K562 (cell line): ENCODE measurements at regions not wholly inside any gene's neighbourhood (a gene's known extent, or its start where the extent isn't known, plus 50 kb on each side); places are given as distances from the start of the nearest gene placed in this dataset.

Experiments
- ATAC-seq: fragments of 200-7000 bp; cut with Tn5 transposase; 3 replicates; pipeline ENCODE4 v1.9.1; 2020; ENCODE audit warnings: moderate library complexity
- BruUV-seq: library from RNA; stranded (reverse); fragments of 400-500 nt; replicated peaks from 2 replicates; lab custom pipeline; 2021; lab: Mats Ljungman, UMichigan
- CTCF ChIA-PET: fragments of 300-600 bp; formaldehyde crosslinking; extraction: SDS; loops from one replicate; lab custom pipeline; 2021; ENCODE audit warnings: low intra/inter-chr PET ratio; lab: Yijun Ruan, JAX
- POLR2A ChIA-PET: fragments of 300-600, 350-650 bp; sonication (Branson Sonifier 250); formaldehyde crosslinking; extraction: SDS; loops from one replicate; lab custom pipeline; 2021; ENCODE audit warnings: antibody characterized with exemption, inconsistent platforms; lab: Yijun Ruan, JAX
- DNase-seq, 4 experiments: peaks; one replicate each; pipeline versions ENCODE4 v3.0.0 to v3.0.0-alpha.2; 2011 to 2018; ENCODE audit warnings: low spot score in 3 of 4, mixed read lengths in 3 of 4; ENCODE audit errors: extremely low read depth in 1 of 4
- FAIRE-seq: peaks from 2 replicates; lab custom pipeline; 2011; peaks lifted over from hg19 to GRCh38; lab: Jason Lieb, UNC
- H2AFZ ChIP-seq: 2 replicates; pipeline ENCODE4 v1.6.0; 2011; ENCODE audit warnings: low read depth, low read length, control low read depth, inconsistent platforms
- H3K27ac ChIP-seq: fragments of 200-600 bp; 3 replicates; pipeline ENCODE4 v1.8.0; 2011; ENCODE audit warnings: low read depth, mild to moderate bottlenecking, control low read depth, inconsistent platforms, low read length, moderate library complexity, mixed read lengths; ENCODE audit errors: extremely low read depth
- H3K27me3 ChIP-seq, 2 experiments: fragments of 300-600 bp in 1 of 2; 2 replicates in 1 of 2; 3 replicates in 1 of 2; pipeline versions ENCODE4 v1.6.0 to v1.8.0; 2011; ENCODE audit warnings: inconsistent platforms in 2 of 2, low read length in 2 of 2, mild to moderate bottlenecking in 1 of 2, mixed read lengths in 1 of 2, moderate library complexity in 1 of 2; ENCODE audit not compliant: control insufficient read depth in 2 of 2, insufficient read depth in 2 of 2
- H3K36me3 ChIP-seq: fragments of 300-600 bp; 3 replicates; pipeline ENCODE4 v1.8.0; 2011; ENCODE audit warnings: mild to moderate bottlenecking, low read length, inconsistent platforms; ENCODE audit not compliant: control insufficient read depth, insufficient read depth
- H3K4me1 ChIP-seq, 2 experiments: fragments of 200-600 bp in 1 of 2; replicated peaks in 1 of 2; 2 replicates in 1 of 2; 3 replicates in 1 of 2; pipeline versions ENCODE4 v1.5.1 to v1.8.0; 2011; ENCODE audit warnings: inconsistent platforms in 2 of 2, low read length in 2 of 2, mild to moderate bottlenecking in 1 of 2, mixed read lengths in 1 of 2, moderate library complexity in 1 of 2; ENCODE audit not compliant: control insufficient read depth in 2 of 2, insufficient read depth in 2 of 2
- H3K4me2 ChIP-seq: 2 replicates; pipeline ENCODE4 v1.6.1; 2011; ENCODE audit warnings: low read length, control low read depth, inconsistent platforms, mixed read lengths; ENCODE audit not compliant: insufficient read depth
- H3K4me3 ChIP-seq: fragments of 200-600 bp; sonication (generic), shearing (Covaris generic); 2 replicates; pipeline ENCODE4 v1.5.1; 2016; ENCODE audit warnings: control low read depth, inconsistent platforms
- H3K79me2 ChIP-seq: fragments of 200-600 bp; 3 replicates; pipeline ENCODE4 v1.8.0; 2011; ENCODE audit warnings: low read length, inconsistent platforms; ENCODE audit not compliant: control insufficient read depth, insufficient read depth
- H3K9ac ChIP-seq, 2 experiments: 2 replicates each; pipeline versions ENCODE4 v1.6.0 to v1.6.1; 2011; ENCODE audit warnings: low read depth in 2 of 2, low read length in 2 of 2, control low read depth in 1 of 2, inconsistent platforms in 1 of 2, mild to moderate bottlenecking in 1 of 2, mixed read lengths in 1 of 2; ENCODE audit not compliant: insufficient read depth in 1 of 2
- H3K9me1 ChIP-seq: one replicate; pipeline ENCODE4 v1.6.0; 2011; ENCODE audit warnings: inconsistent platforms, mild to moderate bottlenecking, low read length, moderate library complexity; ENCODE audit not compliant: control insufficient read depth, insufficient read depth
- H3K9me3 ChIP-seq: replicated peaks from 2 replicates; pipeline ENCODE4 v1.5.1; 2011; ENCODE audit warnings: low read depth, low read length, inconsistent platforms; ENCODE audit not compliant: control insufficient read depth, insufficient read depth
- H4K20me1 ChIP-seq: replicated peaks from 2 replicates; pipeline ENCODE4 v1.6.1; 2011; ENCODE audit warnings: low read length, inconsistent platforms, mixed read lengths; ENCODE audit not compliant: control insufficient read depth, insufficient read depth
- CREB5 ChIP-seq: fragments of 250-450 bp; sonication (Bioruptor Pico); IDR thresholded peaks from 2 replicates; pipeline ENCODE4 v1.5.0; 2020; ENCODE audit warnings: mild to moderate bottlenecking
- MBD2 ChIP-seq: sonication (generic); IDR thresholded peaks from 2 replicates; pipeline ENCODE4 v1.6.1; 2016; ENCODE audit warnings: low read depth, borderline replicate concordance
- RNF219 ChIP-seq: fragments of 250-450 bp; sonication (Bioruptor Pico); IDR thresholded peaks from 2 replicates; pipeline ENCODE4 v1.5.0; 2022; ENCODE audit warnings: mild to moderate bottlenecking
- ZBTB12 ChIP-seq: fragments of 250-450 bp; sonication (Bioruptor Pico); IDR thresholded peaks from 2 replicates; pipeline ENCODE4 v1.4.0; 2020
- ZNF707 ChIP-seq: fragments of 250-450 bp; sonication (Bioruptor Pico); conservative IDR thresholded peaks from 2 replicates; pipeline ENCODE4 v1.8.0; 2022; ENCODE audit warnings: inconsistent platforms, mild to moderate bottlenecking, moderate library complexity
- WGBS: fragments of 100-300 bp; shearing (Covaris generic); methylation state at CpG from one replicate; pipeline ENCODE4 v1.1.6; 2016; ENCODE audit warnings: low coverage, mixed read lengths; ENCODE audit not compliant: insufficient coverage; ENCODE audit errors: missing lambda C conversion rate; 5-methylcytosine and 5-hydroxymethylcytosine counted together
- in situ Hi-C: fragments of 300-500 bp; cut with MboI; formaldehyde crosslinking; loops from 4 replicates; pipeline ENCODE4 v1.15.0; 2018; ENCODE audit warnings: inconsistent platforms, mixed read lengths
- intact Hi-C: fragments of 100-400 bp; cut with micrococcal nuclease; formaldehyde crosslinking; loops from 2 replicates; pipeline ENCODE4 v1.14.2; 2022

- ATAC-seq = no peak
- POLR2A ChIA-PET = no interaction called here
- H3K4me1 ChIP-seq = no peaks in the 10 kb centered on the region
Measured at GRCh38 chr18:28267878-28268625, 91.1 kb upstream of the CDH2 start.

More at GRCh38 chr18:28267878-28268625, 91.1 kb upstream of the CDH2 start:
- BruUV-seq = no TSS peak
- in situ Hi-C loops (no loop called here), intact Hi-C loops (no loop called here)
- no peaks in the 10 kb centered on the region for H4K20me1 ChIP-seq
- no peak for TF ChIP-seq ZNF707
- TF ChIP-seq RNF219 (CRISPR knock-in tag) = no peak
- TF ChIP-seq MBD2 = no peak
- TF ChIP-seq ZBTB12 (CRISPR knock-in tag) = no peak
- no peak for TF ChIP-seq CREB5 (CRISPR knock-in tag)
- CTCF ChIA-PET = interaction anchor here (0.5 kb wide), 1 partner anchor 1299 kb away, joined by 4 read pairs; no protein-coding TSS in a partner anchor
- H3K9me3 ChIP-seq = peaks cover 2% of the 10 kb centered on the region
- no peak for DNase-seq
- H3K36me3 ChIP-seq = no peaks in the 10 kb centered on the region
- H3K4me3 ChIP-seq = no peak overlapping the region
- no peak for FAIRE-seq
- no peaks in the 10 kb centered on the region for H3K27me3 ChIP-seq
- 0% methylated on average over 4 of the region's 4 CpGs for WGBS
- H2AFZ ChIP-seq = no peak overlapping the region
- no peak overlapping the region for H3K4me2 ChIP-seq
- H3K9me1 ChIP-seq = no peaks in the 10 kb centered on the region
- H3K27ac ChIP-seq = no peak overlapping the region
- no peak overlapping the region for H3K9ac ChIP-seq
- H3K79me2 ChIP-seq = no peaks in the 10 kb centered on the region
